C4-2B (cell line): ENCODE measurements at regions not wholly inside any gene's neighbourhood (a gene's known extent, or its start where the extent isn't known, plus 50 kb on each side); places are given as distances from the start of the nearest gene placed in this dataset.

Source experiments
- CTCF ChIP-seq: fragments of 450-650 bp; conservative IDR thresholded peaks from 2 replicates; pipeline ENCODE4 v1.5.1; 2017; ENCODE audit warnings: mild to moderate bottlenecking
- ZFX ChIP-seq: fragments of 450-650 bp; IDR thresholded peaks from 2 replicates; pipeline ENCODE4 v1.6.1; 2017

DNA sequence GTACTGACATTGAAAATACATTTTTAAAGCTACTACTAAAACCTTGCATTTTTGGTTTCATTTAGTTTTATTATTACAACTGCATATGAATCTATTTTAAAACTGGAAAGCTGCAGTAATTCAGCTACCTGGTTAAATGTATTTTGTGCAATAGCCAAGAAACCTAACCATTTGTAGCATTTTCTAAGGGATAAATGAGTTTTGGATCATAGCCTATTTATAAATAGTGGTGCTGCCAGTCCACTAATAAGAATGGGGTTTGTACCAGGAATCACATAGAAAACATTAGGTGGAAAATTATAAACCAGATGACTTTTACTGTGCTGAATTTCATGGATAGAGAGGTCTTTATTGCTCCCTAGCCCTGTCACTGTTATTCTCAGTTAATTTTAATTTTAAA is 454.7 kb downstream of the DIPK2A start:
- TF ChIP-seq CTCF (no peak), ZFX (no peak)
